ENCODE measurements at regions not wholly inside any gene's neighbourhood (a gene's known extent, or its start where the extent isn't known, plus 50 kb on each side); places are given as distances from the start of the nearest gene placed in this dataset.

DNA sequence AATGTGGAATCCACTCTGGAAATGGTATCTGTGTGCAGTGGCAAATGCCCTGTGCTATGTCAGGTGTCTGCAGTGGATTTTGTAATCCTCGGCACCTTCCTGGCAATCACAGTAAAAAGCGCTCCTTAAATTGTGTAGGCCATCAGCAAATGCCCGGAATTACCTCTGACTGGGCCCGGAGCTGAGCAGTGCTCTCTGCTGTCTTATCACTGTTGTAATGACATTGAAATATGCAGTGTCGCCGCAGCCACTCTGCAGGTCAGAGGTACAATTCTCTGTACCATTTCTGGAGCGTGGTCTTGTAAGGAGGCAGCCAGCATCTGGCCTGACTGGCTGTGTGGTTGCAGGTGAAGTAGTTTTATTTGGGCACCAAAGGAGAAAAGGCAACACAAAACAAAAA, 416.4 kb upstream of the MKI67 start:
- in situ Hi-C loops (cut with HindIII; ENCODE audit: extremely low pct_ligation_motif_present, low pct_unique_long_range_greater_than_20kb) (loop anchor here (25.0 kb wide), 1 partner anchor 455 kb away; no protein-coding TSS in a partner anchor), intact Hi-C loops (cut with micrococcal nuclease; ENCODE audit: unreplicated experiment) (no loop called here)
- peaks cover 5 to 67% of the 10 kb centered on the region in 2 experiments; a peak in 4 of 5 replicates for H3K27me3 ChIP-seq (ENCODE audit: control insufficient read depth in 1 of 2, insufficient read depth in 2 of 2, low read length in 2 of 2)
- no peak overlapping the region for H3K27ac ChIP-seq (ENCODE audit: extremely low read length, insufficient read depth, low read length)
- ATAC-seq (no peak), FAIRE-seq (no peak), DNase-seq (ENCODE audit: low spot score) (no peak)
- H3K36me3 ChIP-seq (replicated peaks in 1 of 2; ENCODE audit: control insufficient read depth in 1 of 2, insufficient read depth in 2 of 2, low read length in 2 of 2) = no peaks in the 10 kb centered on the region
- H3K9me3 ChIP-seq (ENCODE audit: low read length) = no peaks in the 10 kb centered on the region
- BruUV-seq (replicated peaks) = no TSS peak
- no peaks in the 10 kb centered on the region for H3K79me2 ChIP-seq (ENCODE audit: insufficient read depth, low read length)
- H2AFZ ChIP-seq (ENCODE audit: low read length) = no peak overlapping the region
- no peak overlapping the region for H3K4me2 ChIP-seq (ENCODE audit: low read depth, low read length)
- H3K4me1 ChIP-seq (ENCODE audit: insufficient read depth, low read length) = no peaks in the 10 kb centered on the region
- ChIA-PET CTCF (ENCODE audit: low intra/inter-chr PET ratio, low total read pairs) (no interaction called here), POLR2A (no interaction called here)
- H4K20me1 ChIP-seq (ENCODE audit: insufficient read depth, low read length) = no peaks in the 10 kb centered on the region
- no peak overlapping the region for H3K4me3 ChIP-seq (replicated peaks in 1 of 3; ENCODE audit: insufficient read depth in 1 of 3, low read depth in 2 of 3, low read length in 3 of 3)
- H3K9ac ChIP-seq (ENCODE audit: insufficient read depth, low read depth, low read length) = no peak overlapping the region
- WGBS (ENCODE audit: low lambda C conversion rate) = 0% methylated on average over 6 of the region's 7 CpGs
- no peak for TF ChIP-seq NCOA5 (CRISPR knock-in tag; IDR thresholded peaks at IDR 0.05)
- no peak for TF ChIP-seq FOXP1 (IDR thresholded peaks at IDR 0.05)
- TF ChIP-seq FOXP1 (CRISPR knock-in tag; IDR thresholded peaks at IDR 0.05) = no peak
- no peak for TF ChIP-seq SETDB1 (CRISPR knock-in tag; IDR thresholded peaks at IDR 0.05; ENCODE audit: borderline replicate concordance)
- no peak for TF ChIP-seq ZFP37 (CRISPR knock-in tag; IDR thresholded peaks at IDR 0.05; ENCODE audit: borderline replicate concordance)
- TF ChIP-seq, protein P1, sequence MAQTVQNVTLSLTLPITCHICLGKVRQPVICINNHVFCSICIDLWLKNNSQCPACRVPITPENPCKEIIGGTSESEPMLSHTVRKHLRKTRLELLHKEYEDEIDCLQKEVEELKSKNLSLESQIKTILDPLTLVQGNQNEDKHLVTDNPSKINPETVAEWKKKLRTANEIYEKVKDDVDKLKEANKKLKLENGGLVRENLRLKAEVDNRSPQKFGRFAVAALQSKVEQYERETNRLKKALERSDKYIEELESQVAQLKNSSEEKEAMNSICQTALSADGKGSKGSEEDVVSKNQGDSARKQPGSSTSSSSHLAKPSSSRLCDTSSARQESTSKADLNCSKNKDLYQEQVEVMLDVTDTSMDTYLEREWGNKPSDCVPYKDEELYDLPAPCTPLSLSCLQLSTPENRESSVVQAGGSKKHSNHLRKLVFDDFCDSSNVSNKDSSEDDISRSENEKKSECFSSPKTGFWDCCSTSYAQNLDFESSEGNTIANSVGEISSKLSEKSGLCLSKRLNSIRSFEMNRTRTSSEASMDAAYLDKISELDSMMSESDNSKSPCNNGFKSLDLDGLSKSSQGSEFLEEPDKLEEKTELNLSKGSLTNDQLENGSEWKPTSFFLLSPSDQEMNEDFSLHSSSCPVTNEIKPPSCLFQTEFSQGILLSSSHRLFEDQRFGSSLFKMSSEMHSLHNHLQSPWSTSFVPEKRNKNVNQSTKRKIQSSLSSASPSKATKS (CRISPR knock-in tag; IDR thresholded peaks at IDR 0.05) = no peak
- TF ChIP-seq MTF1 (CRISPR knock-in tag; IDR thresholded peaks at IDR 0.05) = no peak
- no peak for TF ChIP-seq PRPF4 (IDR thresholded peaks at IDR 0.05; ENCODE audit: low read depth, low read length, poor library complexity, severe bottlenecking)
- no peak for TF ChIP-seq ZNF232 (CRISPR knock-in tag; IDR thresholded peaks at IDR 0.05; ENCODE audit: borderline replicate concordance)
- TF ChIP-seq TMF1 (CRISPR knock-in tag; IDR thresholded peaks at IDR 0.05; ENCODE audit: low read depth) = no peak
- TF ChIP-seq, protein P2, sequence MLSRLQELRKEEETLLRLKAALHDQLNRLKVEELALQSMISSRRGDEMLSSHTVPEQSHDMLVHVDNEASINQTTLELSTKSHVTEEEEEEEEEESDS (CRISPR knock-in tag; IDR thresholded peaks at IDR 0.05; ENCODE audit: borderline replicate concordance) = no peak
- no peak for TF ChIP-seq ZBTB8A (CRISPR knock-in tag; IDR thresholded peaks at IDR 0.05; ENCODE audit: borderline replicate concordance, low read depth)
- TF ChIP-seq BRD4 (CRISPR knock-in tag; IDR thresholded peaks at IDR 0.05) = no peak
- TF ChIP-seq, protein P3, sequence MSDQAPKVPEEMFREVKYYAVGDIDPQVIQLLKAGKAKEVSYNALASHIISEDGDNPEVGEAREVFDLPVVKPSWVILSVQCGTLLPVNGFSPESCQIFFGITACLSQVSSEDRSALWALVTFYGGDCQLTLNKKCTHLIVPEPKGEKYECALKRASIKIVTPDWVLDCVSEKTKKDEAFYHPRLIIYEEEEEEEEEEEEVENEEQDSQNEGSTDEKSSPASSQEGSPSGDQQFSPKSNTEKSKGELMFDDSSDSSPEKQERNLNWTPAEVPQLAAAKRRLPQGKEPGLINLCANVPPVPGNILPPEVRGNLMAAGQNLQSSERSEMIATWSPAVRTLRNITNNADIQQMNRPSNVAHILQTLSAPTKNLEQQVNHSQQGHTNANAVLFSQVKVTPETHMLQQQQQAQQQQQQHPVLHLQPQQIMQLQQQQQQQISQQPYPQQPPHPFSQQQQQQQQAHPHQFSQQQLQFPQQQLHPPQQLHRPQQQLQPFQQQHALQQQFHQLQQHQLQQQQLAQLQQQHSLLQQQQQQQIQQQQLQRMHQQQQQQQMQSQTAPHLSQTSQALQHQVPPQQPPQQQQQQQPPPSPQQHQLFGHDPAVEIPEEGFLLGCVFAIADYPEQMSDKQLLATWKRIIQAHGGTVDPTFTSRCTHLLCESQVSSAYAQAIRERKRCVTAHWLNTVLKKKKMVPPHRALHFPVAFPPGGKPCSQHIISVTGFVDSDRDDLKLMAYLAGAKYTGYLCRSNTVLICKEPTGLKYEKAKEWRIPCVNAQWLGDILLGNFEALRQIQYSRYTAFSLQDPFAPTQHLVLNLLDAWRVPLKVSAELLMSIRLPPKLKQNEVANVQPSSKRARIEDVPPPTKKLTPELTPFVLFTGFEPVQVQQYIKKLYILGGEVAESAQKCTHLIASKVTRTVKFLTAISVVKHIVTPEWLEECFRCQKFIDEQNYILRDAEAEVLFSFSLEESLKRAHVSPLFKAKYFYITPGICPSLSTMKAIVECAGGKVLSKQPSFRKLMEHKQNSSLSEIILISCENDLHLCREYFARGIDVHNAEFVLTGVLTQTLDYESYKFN (CRISPR knock-in tag; conservative IDR thresholded peaks at IDR 0.05) = no peak
- TF ChIP-seq, protein P4, sequence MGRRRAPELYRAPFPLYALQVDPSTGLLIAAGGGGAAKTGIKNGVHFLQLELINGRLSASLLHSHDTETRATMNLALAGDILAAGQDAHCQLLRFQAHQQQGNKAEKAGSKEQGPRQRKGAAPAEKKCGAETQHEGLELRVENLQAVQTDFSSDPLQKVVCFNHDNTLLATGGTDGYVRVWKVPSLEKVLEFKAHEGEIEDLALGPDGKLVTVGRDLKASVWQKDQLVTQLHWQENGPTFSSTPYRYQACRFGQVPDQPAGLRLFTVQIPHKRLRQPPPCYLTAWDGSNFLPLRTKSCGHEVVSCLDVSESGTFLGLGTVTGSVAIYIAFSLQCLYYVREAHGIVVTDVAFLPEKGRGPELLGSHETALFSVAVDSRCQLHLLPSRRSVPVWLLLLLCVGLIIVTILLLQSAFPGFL (CRISPR knock-in tag; IDR thresholded peaks at IDR 0.05) = no peak
- TF ChIP-seq, protein P5, sequence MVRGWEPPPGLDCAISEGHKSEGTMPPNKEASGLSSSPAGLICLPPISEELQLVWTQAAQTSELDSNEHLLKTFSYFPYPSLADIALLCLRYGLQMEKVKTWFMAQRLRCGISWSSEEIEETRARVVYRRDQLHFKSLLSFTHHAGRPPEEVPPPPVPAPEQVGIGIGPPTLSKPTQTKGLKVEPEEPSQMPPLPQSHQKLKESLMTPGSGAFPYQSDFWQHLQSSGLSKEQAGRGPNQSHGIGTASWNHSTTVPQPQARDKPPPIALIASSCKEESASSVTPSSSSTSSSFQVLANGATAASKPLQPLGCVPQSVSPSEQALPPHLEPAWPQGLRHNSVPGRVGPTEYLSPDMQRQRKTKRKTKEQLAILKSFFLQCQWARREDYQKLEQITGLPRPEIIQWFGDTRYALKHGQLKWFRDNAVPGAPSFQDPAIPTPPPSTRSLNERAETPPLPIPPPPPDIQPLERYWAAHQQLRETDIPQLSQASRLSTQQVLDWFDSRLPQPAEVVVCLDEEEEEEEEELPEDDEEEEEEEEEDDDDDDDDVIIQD (CRISPR knock-in tag; IDR thresholded peaks at IDR 0.05; ENCODE audit: low read depth) = no peak

All from HepG2 (cell line).